WTC11 (cell line): ENCODE measurements at regions not wholly inside any gene's neighbourhood (a gene's known extent, or its start where the extent isn't known, plus 50 kb on each side); places are given as distances from the start of the nearest gene placed in this dataset.

Experiments used
- ATAC-seq: fragments of 200-7000 bp; cut with Tn5 transposase; 2 replicates; pipeline ENCODE4 v1.10.0; 2021; ENCODE audit warnings: mild to moderate bottlenecking, moderate library complexity
- CTCF ChIA-PET: fragments of 300-600 bp; sonication (Branson Sonifier 250); formaldehyde crosslinking; loops from one replicate; lab custom pipeline; 2021; ENCODE audit warnings: antibody characterized with exemption; lab: Charles Lee
- POLR2A ChIA-PET: fragments of 350-600 bp; sonication (Branson Sonifier 250); formaldehyde crosslinking; loops from one replicate; lab custom pipeline; 2021; ENCODE audit warnings: antibody characterized with exemption; lab: Charles Lee
- DNase-seq: peaks from one replicate; pipeline ENCODE4 v3.0.0; 2021; ENCODE audit warnings: low spot score
- H3K27ac Mint-ChIP-seq: 2 replicates; pipeline ENCODE4 v1.8.0; 2021; ENCODE audit warnings: mixed read lengths
- H3K27me3 Mint-ChIP-seq: 2 replicates; pipeline ENCODE4 v1.8.0; 2021; ENCODE audit warnings: low read depth, mild to moderate bottlenecking, moderate library complexity, mixed read lengths
- H3K36me3 Mint-ChIP-seq: 2 replicates; pipeline ENCODE4 v1.8.0; 2021; ENCODE audit warnings: mixed read lengths
- H3K4me1 Mint-ChIP-seq: 2 replicates; pipeline ENCODE4 v1.8.0; 2022; ENCODE audit warnings: mixed read lengths
- H3K4me3 Mint-ChIP-seq: 2 replicates; pipeline ENCODE4 v1.8.0; 2021; ENCODE audit warnings: mild to moderate bottlenecking, moderate library complexity, mixed read lengths
- H3K9me3 Mint-ChIP-seq: 2 replicates; pipeline ENCODE4 v1.8.0; 2021; ENCODE audit warnings: mixed read lengths
- ATF1 ChIP-seq: sonication (generic); formaldehyde crosslinking; IDR thresholded peaks from 2 replicates; pipeline ENCODE4 v1.8.1; 2023; ENCODE audit warnings: mild to moderate bottlenecking, moderate library complexity, missing genetic modification reagents
- CREB1 ChIP-seq: sonication (generic); formaldehyde crosslinking; IDR thresholded peaks from 2 replicates; pipeline ENCODE4 v1.8.0; 2023; ENCODE audit warnings: mild to moderate bottlenecking, missing genetic modification reagents
- NFATC4 ChIP-seq: fragments of 250-450 bp; sonication (Bioruptor Pico); IDR thresholded peaks from 2 replicates; pipeline ENCODE4 v1.9.0; 2021; ENCODE audit warnings: mild to moderate bottlenecking
- NFYB ChIP-seq: sonication (generic); formaldehyde crosslinking; conservative IDR thresholded peaks from 2 replicates; pipeline ENCODE4 v1.8.0; 2022; ENCODE audit warnings: low read depth, missing genetic modification reagents
- NR2C2 ChIP-seq: sonication (generic); formaldehyde crosslinking; IDR thresholded peaks from 2 replicates; pipeline ENCODE4 v1.8.0; 2022; ENCODE audit warnings: mild to moderate bottlenecking, missing genetic modification reagents
- TEAD1 ChIP-seq: sonication (generic); formaldehyde crosslinking; IDR thresholded peaks from 2 replicates; pipeline ENCODE4 v1.8.0; 2022; ENCODE audit warnings: mild to moderate bottlenecking, missing genetic modification reagents
- TF ChIP-seq, protein P1 (sequence below): sonication (generic); formaldehyde crosslinking; IDR thresholded peaks from 2 replicates; pipeline ENCODE4 v1.8.1; 2022; ENCODE audit warnings: missing genetic modification reagents, borderline replicate concordance
- TF ChIP-seq, protein P2 (sequence below): sonication (generic); formaldehyde crosslinking; IDR thresholded peaks from 2 replicates; pipeline ENCODE4 v1.8.1; 2023; ENCODE audit warnings: mild to moderate bottlenecking, moderate library complexity, missing genetic modification reagents
- TF ChIP-seq, protein P3 (sequence below): sonication (generic); formaldehyde crosslinking; IDR thresholded peaks from 2 replicates; pipeline ENCODE4 v1.8.1; 2023; ENCODE audit warnings: mild to moderate bottlenecking, missing genetic modification reagents
- TF ChIP-seq, protein P4 (sequence below): sonication (generic); formaldehyde crosslinking; IDR thresholded peaks from 2 replicates; pipeline ENCODE4 v1.8.0; 2023; ENCODE audit warnings: missing genetic modification reagents
- TF ChIP-seq, protein P5 (sequence below): sonication (generic); formaldehyde crosslinking; IDR thresholded peaks from 2 replicates; pipeline ENCODE4 v1.8.1; 2023; ENCODE audit warnings: mild to moderate bottlenecking, missing genetic modification reagents
- TF ChIP-seq, protein P6 (sequence below): sonication (generic); formaldehyde crosslinking; IDR thresholded peaks from 2 replicates; pipeline ENCODE4 v1.8.1; 2022; ENCODE audit warnings: mild to moderate bottlenecking, missing genetic modification reagents, moderate library complexity, borderline replicate concordance
- TF ChIP-seq, protein P7 (sequence below): sonication (generic); formaldehyde crosslinking; IDR thresholded peaks from 2 replicates; pipeline ENCODE4 v1.8.0; 2022; ENCODE audit warnings: mild to moderate bottlenecking, missing genetic modification reagents
- TF ChIP-seq, protein P8 (sequence below): sonication (generic); formaldehyde crosslinking; IDR thresholded peaks from 2 replicates; pipeline ENCODE4 v1.8.0; 2022; ENCODE audit warnings: mild to moderate bottlenecking, missing genetic modification reagents
- TF ChIP-seq, protein P9 (sequence below): sonication (generic); formaldehyde crosslinking; IDR thresholded peaks from 2 replicates; pipeline ENCODE4 v1.8.1; 2022; ENCODE audit warnings: mild to moderate bottlenecking, moderate library complexity, missing genetic modification reagents
- TF ChIP-seq, protein P10 (sequence below): fragments of 250-450 bp; sonication (Bioruptor Pico); IDR thresholded peaks from 2 replicates; pipeline ENCODE4 v1.9.0; 2021; ENCODE audit warnings: moderate library complexity, mild to moderate bottlenecking, inconsistent platforms, borderline replicate concordance

DNA sequence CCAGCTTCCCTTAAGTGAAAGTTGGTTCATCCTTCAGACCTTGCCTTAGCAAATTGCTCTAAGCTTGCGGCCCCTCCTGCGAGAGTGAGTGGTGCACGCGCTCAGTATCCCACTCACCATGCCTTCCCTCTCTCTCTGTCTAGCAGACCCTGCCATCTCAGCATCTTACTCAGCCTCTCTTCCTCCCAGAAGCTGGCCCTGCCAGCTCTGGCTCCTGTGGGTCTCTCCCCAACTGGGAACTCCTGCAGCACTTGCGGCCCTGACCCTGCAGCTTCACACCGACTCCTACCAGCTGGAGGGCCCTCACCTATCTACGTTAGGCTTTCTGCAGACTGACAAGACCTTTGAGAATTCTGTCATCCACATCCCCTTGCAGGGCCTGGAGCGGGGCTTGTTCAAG is 286.1 kb upstream of the TLE3 start:
- TF ChIP-seq, protein P1, sequence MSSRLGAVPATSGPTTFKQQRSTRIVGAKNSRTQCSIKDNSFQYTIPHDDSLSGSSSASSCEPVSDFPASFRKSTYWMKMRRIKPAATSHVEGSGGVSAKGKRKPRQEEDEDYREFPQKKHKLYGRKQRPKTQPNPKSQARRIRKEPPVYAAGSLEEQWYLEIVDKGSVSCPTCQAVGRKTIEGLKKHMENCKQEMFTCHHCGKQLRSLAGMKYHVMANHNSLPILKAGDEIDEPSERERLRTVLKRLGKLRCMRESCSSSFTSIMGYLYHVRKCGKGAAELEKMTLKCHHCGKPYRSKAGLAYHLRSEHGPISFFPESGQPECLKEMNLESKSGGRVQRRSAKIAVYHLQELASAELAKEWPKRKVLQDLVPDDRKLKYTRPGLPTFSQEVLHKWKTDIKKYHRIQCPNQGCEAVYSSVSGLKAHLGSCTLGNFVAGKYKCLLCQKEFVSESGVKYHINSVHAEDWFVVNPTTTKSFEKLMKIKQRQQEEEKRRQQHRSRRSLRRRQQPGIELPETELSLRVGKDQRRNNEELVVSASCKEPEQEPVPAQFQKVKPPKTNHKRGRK (CRISPR knock-in tag), result no peak
- TF ChIP-seq TEAD1 (CRISPR knock-in tag) (no peak), NFATC4 (CRISPR knock-in tag) (no peak), CREB1 (no peak), NR2C2 (CRISPR knock-in tag) (no peak), NFYB (no peak), ATF1 (no peak)
- TF ChIP-seq, protein P2, sequence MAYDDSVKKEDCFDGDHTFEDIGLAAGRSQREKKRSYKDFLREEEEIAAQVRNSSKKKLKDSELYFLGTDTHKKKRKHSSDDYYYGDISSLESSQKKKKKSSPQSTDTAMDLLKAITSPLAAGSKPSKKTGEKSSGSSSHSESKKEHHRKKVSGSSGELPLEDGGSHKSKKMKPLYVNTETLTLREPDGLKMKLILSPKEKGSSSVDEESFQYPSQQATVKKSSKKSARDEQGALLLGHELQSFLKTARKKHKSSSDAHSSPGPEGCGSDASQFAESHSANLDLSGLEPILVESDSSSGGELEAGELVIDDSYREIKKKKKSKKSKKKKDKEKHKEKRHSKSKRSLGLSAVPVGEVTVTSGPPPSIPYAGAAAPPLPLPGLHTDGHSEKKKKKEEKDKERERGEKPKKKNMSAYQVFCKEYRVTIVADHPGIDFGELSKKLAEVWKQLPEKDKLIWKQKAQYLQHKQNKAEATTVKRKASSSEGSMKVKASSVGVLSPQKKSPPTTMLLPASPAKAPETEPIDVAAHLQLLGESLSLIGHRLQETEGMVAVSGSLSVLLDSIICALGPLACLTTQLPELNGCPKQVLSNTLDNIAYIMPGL (CRISPR knock-in tag), result no peak
- TF ChIP-seq, protein P3, sequence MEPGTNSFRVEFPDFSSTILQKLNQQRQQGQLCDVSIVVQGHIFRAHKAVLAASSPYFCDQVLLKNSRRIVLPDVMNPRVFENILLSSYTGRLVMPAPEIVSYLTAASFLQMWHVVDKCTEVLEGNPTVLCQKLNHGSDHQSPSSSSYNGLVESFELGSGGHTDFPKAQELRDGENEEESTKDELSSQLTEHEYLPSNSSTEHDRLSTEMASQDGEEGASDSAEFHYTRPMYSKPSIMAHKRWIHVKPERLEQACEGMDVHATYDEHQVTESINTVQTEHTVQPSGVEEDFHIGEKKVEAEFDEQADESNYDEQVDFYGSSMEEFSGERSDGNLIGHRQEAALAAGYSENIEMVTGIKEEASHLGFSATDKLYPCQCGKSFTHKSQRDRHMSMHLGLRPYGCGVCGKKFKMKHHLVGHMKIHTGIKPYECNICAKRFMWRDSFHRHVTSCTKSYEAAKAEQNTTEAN, result no peak
- TF ChIP-seq, protein P4, sequence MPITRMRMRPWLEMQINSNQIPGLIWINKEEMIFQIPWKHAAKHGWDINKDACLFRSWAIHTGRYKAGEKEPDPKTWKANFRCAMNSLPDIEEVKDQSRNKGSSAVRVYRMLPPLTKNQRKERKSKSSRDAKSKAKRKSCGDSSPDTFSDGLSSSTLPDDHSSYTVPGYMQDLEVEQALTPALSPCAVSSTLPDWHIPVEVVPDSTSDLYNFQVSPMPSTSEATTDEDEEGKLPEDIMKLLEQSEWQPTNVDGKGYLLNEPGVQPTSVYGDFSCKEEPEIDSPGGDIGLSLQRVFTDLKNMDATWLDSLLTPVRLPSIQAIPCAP (CRISPR knock-in tag), result no peak
- TF ChIP-seq, protein P5, sequence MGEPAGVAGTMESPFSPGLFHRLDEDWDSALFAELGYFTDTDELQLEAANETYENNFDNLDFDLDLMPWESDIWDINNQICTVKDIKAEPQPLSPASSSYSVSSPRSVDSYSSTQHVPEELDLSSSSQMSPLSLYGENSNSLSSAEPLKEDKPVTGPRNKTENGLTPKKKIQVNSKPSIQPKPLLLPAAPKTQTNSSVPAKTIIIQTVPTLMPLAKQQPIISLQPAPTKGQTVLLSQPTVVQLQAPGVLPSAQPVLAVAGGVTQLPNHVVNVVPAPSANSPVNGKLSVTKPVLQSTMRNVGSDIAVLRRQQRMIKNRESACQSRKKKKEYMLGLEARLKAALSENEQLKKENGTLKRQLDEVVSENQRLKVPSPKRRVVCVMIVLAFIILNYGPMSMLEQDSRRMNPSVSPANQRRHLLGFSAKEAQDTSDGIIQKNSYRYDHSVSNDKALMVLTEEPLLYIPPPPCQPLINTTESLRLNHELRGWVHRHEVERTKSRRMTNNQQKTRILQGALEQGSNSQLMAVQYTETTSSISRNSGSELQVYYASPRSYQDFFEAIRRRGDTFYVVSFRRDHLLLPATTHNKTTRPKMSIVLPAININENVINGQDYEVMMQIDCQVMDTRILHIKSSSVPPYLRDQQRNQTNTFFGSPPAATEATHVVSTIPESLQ (CRISPR knock-in tag), result no peak
- TF ChIP-seq, protein P6, sequence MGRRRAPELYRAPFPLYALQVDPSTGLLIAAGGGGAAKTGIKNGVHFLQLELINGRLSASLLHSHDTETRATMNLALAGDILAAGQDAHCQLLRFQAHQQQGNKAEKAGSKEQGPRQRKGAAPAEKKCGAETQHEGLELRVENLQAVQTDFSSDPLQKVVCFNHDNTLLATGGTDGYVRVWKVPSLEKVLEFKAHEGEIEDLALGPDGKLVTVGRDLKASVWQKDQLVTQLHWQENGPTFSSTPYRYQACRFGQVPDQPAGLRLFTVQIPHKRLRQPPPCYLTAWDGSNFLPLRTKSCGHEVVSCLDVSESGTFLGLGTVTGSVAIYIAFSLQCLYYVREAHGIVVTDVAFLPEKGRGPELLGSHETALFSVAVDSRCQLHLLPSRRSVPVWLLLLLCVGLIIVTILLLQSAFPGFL (CRISPR knock-in tag), result no peak
- TF ChIP-seq, protein P7, sequence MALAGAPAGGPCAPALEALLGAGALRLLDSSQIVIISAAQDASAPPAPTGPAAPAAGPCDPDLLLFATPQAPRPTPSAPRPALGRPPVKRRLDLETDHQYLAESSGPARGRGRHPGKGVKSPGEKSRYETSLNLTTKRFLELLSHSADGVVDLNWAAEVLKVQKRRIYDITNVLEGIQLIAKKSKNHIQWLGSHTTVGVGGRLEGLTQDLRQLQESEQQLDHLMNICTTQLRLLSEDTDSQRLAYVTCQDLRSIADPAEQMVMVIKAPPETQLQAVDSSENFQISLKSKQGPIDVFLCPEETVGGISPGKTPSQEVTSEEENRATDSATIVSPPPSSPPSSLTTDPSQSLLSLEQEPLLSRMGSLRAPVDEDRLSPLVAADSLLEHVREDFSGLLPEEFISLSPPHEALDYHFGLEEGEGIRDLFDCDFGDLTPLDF (CRISPR knock-in tag), result no peak
- TF ChIP-seq, protein P8, sequence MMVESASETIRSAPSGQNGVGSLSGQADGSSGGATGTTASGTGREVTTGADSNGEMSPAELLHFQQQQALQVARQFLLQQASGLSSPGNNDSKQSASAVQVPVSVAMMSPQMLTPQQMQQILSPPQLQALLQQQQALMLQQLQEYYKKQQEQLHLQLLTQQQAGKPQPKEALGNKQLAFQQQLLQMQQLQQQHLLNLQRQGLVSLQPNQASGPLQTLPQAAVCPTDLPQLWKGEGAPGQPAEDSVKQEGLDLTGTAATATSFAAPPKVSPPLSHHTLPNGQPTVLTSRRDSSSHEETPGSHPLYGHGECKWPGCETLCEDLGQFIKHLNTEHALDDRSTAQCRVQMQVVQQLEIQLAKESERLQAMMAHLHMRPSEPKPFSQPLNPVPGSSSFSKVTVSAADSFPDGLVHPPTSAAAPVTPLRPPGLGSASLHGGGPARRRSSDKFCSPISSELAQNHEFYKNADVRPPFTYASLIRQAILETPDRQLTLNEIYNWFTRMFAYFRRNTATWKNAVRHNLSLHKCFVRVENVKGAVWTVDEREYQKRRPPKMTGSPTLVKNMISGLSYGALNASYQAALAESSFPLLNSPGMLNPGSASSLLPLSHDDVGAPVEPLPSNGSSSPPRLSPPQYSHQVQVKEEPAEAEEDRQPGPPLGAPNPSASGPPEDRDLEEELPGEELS (CRISPR knock-in tag), result no peak
- TF ChIP-seq, protein P9, sequence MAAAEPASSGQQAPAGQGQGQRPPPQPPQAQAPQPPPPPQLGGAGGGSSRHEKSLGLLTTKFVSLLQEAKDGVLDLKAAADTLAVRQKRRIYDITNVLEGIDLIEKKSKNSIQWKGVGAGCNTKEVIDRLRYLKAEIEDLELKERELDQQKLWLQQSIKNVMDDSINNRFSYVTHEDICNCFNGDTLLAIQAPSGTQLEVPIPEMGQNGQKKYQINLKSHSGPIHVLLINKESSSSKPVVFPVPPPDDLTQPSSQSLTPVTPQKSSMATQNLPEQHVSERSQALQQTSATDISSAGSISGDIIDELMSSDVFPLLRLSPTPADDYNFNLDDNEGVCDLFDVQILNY (CRISPR knock-in tag), result no peak
- TF ChIP-seq, protein P10, sequence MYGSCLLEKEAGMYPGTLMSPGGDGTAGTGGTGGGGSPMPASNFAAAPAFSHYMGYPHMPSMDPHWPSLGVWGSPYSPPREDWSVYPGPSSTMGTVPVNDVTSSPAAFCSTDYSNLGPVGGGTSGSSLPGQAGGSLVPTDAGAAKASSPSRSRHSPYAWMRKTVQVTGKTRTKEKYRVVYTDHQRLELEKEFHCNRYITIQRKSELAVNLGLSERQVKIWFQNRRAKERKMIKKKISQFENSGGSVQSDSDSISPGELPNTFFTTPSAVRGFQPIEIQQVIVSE (CRISPR knock-in tag), result no peak
- DNase-seq, result no peak
- POLR2A ChIA-PET, result no interaction called here
- no peak overlapping the region for H3K4me3 Mint-ChIP-seq
- CTCF ChIA-PET, result interaction anchor here (0.6 to 1.0 kb wide), 2 partner anchors 76 to 1736 kb away, joined by 3 read pairs; no protein-coding TSS in a partner anchor
- no peaks in the 10 kb centered on the region for H3K27me3 Mint-ChIP-seq
- H3K27ac Mint-ChIP-seq, result no peak overlapping the region
- H3K9me3 Mint-ChIP-seq, result peaks cover 10% of the 10 kb centered on the region
- no peak for ATAC-seq
- H3K36me3 Mint-ChIP-seq, result no peaks in the 10 kb centered on the region; the same call in 1 of the 2 replicates
- peaks cover 22% of the 10 kb centered on the region for H3K4me1 Mint-ChIP-seq
